DND-41 (cell line): ENCODE measurements at regions not wholly inside any gene's neighbourhood (a gene's known extent, or its start where the extent isn't known, plus 50 kb on each side); places are given as distances from the start of the nearest gene placed in this dataset.
"Not testable (repeated sequence)": the region's sequence is repeated elsewhere in the genome, so short reads cannot be mapped to it uniquely, and the experiment has no call there.

Experiments
- ATAC-seq: fragments of 200-7000 bp; cut with Tn5 transposase; 3 replicates; pipeline ENCODE4 v1.9.1; 2021; ENCODE audit warnings: low read depth; ENCODE audit not compliant: insufficient read depth
- DNase-seq: peaks from one replicate; pipeline ENCODE4 v3.0.0-alpha.2; 2020
- H2AFZ ChIP-seq: 2 replicates; pipeline ENCODE4 v1.6.0; 2012; ENCODE audit warnings: low read depth, low read length
- H3K27ac ChIP-seq: 2 replicates; pipeline ENCODE4 v1.5.1; 2012; ENCODE audit warnings: low read length, inconsistent platforms
- H3K27me3 ChIP-seq: fragments of 200-600 bp; sonication (generic); 2 replicates; pipeline ENCODE4 v1.6.0; 2012; ENCODE audit warnings: low read length, mild to moderate bottlenecking, inconsistent platforms; ENCODE audit not compliant: insufficient read depth, poor library complexity
- H3K36me3 ChIP-seq: 2 replicates; pipeline ENCODE4 v1.5.1; 2012; ENCODE audit warnings: low read length, inconsistent platforms; ENCODE audit not compliant: insufficient read depth
- H3K4me1 ChIP-seq: 2 replicates; pipeline ENCODE4 v1.5.1; 2012; ENCODE audit warnings: mild to moderate bottlenecking, low read length; ENCODE audit not compliant: insufficient read depth
- H3K4me2 ChIP-seq: 2 replicates; pipeline ENCODE4 v1.6.0; 2012; ENCODE audit warnings: mild to moderate bottlenecking, moderate library complexity, low read length, inconsistent platforms; ENCODE audit not compliant: insufficient read depth
- H3K4me3 ChIP-seq, 2 experiments: fragments of 200-600 bp in 1 of 2; shearing (Covaris generic) in 1 of 2; 2 replicates each; pipeline ENCODE4 v1.5.1; 2012 to 2016; ENCODE audit warnings: inconsistent platforms in 2 of 2, low read length in 2 of 2, mild to moderate bottlenecking in 2 of 2, low read depth in 1 of 2, moderate library complexity in 1 of 2
- H3K79me2 ChIP-seq: 2 replicates; pipeline ENCODE4 v1.6.0; 2012; ENCODE audit warnings: low read length, inconsistent platforms; ENCODE audit not compliant: insufficient read depth
- H3K9ac ChIP-seq: 2 replicates; pipeline ENCODE4 v1.6.0; 2012; ENCODE audit warnings: low read depth, mild to moderate bottlenecking, inconsistent platforms, low read length, moderate library complexity
- H3K9me3 ChIP-seq: 2 replicates; pipeline ENCODE4 v1.5.1; 2012; ENCODE audit warnings: low read length, moderate library complexity, mild to moderate bottlenecking, inconsistent platforms; ENCODE audit not compliant: insufficient read depth, severe bottlenecking
- H4K20me1 ChIP-seq: 2 replicates; pipeline ENCODE4 v1.6.0; 2012; ENCODE audit warnings: low read length; ENCODE audit not compliant: insufficient read depth
- EZH2 ChIP-seq: IDR thresholded peaks from 3 replicates; pipeline ENCODE4 v1.6.1; 2012; ENCODE audit warnings: borderline replicate concordance, low read depth, mild to moderate bottlenecking, moderate library complexity, low read length, inconsistent platforms; ENCODE audit not compliant: severe bottlenecking
- TF ChIP-seq, protein P1 (sequence below): IDR thresholded peaks from 2 replicates; pipeline ENCODE4 v1.5.1; 2012; ENCODE audit warnings: borderline replicate concordance, low read length, moderate library complexity, mild to moderate bottlenecking; ENCODE audit not compliant: poor library complexity, severe bottlenecking; ENCODE audit errors: extremely low read depth

DNA sequence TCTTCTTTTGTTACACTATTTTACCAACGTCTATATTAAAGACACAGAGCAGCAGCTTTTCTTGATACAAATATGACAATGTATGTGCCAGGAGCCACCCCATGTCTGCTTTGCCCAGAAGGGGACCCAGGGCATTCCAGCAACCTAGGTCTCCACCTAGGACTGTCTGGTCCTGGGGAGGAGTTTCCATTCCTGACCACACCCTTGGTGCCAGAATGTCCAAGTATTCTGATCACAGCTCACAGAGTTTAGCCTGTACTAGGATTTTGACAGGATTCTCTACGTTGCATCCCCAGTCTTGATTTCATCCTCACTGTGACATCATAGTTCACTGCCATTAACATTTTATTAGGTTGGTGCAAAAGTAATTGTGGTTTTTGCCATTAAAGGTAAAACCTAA is 224.7 kb downstream of the SREK1 start:
- H3K36me3 ChIP-seq, result no peaks in the 10 kb centered on the region
- no peak for TF ChIP-seq EZH2
- TF ChIP-seq, protein P1, sequence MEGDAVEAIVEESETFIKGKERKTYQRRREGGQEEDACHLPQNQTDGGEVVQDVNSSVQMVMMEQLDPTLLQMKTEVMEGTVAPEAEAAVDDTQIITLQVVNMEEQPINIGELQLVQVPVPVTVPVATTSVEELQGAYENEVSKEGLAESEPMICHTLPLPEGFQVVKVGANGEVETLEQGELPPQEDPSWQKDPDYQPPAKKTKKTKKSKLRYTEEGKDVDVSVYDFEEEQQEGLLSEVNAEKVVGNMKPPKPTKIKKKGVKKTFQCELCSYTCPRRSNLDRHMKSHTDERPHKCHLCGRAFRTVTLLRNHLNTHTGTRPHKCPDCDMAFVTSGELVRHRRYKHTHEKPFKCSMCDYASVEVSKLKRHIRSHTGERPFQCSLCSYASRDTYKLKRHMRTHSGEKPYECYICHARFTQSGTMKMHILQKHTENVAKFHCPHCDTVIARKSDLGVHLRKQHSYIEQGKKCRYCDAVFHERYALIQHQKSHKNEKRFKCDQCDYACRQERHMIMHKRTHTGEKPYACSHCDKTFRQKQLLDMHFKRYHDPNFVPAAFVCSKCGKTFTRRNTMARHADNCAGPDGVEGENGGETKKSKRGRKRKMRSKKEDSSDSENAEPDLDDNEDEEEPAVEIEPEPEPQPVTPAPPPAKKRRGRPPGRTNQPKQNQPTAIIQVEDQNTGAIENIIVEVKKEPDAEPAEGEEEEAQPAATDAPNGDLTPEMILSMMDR, result no peak
- no peak overlapping the region for H3K27ac ChIP-seq
- no peak overlapping the region for H2AFZ ChIP-seq
- no peak overlapping the region for H3K4me2 ChIP-seq
- no peak overlapping the region for H3K9ac ChIP-seq
- no peaks in the 10 kb centered on the region for H4K20me1 ChIP-seq
- H3K9me3 ChIP-seq, result no peaks in the 10 kb centered on the region
- H3K79me2 ChIP-seq, result no peaks in the 10 kb centered on the region
- H3K4me3 ChIP-seq, result no peak overlapping the region
- no peak for DNase-seq
- no peak for ATAC-seq
- H3K4me1 ChIP-seq, result no peaks in the 10 kb centered on the region
- no peaks in the 10 kb centered on the region for H3K27me3 ChIP-seq

DNA sequence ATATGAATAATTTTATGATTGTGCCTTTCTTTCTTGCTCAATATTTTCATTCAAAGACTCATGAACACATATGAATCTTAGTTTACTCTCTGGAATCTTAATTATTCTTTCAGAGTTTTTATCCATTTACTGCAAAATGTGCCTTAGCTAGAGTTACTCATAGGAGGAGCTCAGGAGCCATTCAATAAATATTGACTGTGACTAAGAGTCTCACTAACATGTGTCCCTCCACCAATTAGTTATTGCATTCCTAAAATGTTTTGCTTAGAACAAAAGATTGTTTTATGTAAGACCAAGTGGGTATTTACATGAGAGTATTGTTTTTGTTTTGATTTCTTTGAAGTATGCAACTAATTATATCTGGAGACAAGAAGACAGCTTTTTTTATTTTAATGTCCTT is 218.4 kb upstream of the MAST4 start:
- Histone ChIP-seq H3K4me1 (peaks cover 4% of the 10 kb centered on the region), H4K20me1 (no peaks in the 10 kb centered on the region), H3K79me2 (no peaks in the 10 kb centered on the region), H3K36me3 (no peaks in the 10 kb centered on the region), H3K4me2 (no peak overlapping the region), H2AFZ (no peak overlapping the region), H3K27ac (no peak overlapping the region), H3K27me3 (no peaks in the 10 kb centered on the region), H3K4me3 (no peak overlapping the region), H3K9ac (no peak overlapping the region), H3K9me3 (peaks cover 11% of the 10 kb centered on the region)
- ATAC-seq (no peak), DNase-seq (no peak)
- no peak for TF ChIP-seq EZH2
- TF ChIP-seq, protein P1, result no peak

DNA sequence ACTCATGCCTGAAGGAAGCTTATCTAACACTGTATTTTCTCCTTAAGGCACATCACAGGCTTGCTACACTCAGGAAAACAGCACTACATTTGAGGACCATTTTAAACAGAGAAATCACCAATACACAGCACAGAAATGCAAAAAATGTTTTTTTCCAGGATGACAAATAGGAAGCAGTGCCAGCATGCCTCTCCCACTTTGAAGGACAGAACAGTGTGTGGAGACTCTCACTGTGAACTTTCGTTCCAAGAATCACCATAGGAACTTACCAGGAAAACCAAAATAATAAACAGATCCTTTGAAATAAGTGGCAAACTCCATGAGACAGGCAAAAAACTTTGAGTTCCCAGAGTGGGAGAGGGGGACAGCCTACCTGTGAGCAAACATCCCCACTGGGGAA is 217.8 kb upstream of the MAST4 start:
- no peak overlapping the region for H3K4me3 ChIP-seq
- H3K27ac ChIP-seq, result no peak overlapping the region
- DNase-seq, result no peak
- no peaks in the 10 kb centered on the region for H3K27me3 ChIP-seq
- H2AFZ ChIP-seq, result no peak overlapping the region
- H3K4me1 ChIP-seq, result peaks cover 4% of the 10 kb centered on the region
- no peak for TF ChIP-seq EZH2
- TF ChIP-seq, protein P1, result no peak
- ATAC-seq, result no peak
- H3K9ac ChIP-seq, result no peak overlapping the region
- H3K36me3 ChIP-seq, result no peaks in the 10 kb centered on the region
- H4K20me1 ChIP-seq, result no peaks in the 10 kb centered on the region
- peaks cover 11% of the 10 kb centered on the region for H3K9me3 ChIP-seq
- H3K4me2 ChIP-seq, result no peak overlapping the region
- no peaks in the 10 kb centered on the region for H3K79me2 ChIP-seq

DNA sequence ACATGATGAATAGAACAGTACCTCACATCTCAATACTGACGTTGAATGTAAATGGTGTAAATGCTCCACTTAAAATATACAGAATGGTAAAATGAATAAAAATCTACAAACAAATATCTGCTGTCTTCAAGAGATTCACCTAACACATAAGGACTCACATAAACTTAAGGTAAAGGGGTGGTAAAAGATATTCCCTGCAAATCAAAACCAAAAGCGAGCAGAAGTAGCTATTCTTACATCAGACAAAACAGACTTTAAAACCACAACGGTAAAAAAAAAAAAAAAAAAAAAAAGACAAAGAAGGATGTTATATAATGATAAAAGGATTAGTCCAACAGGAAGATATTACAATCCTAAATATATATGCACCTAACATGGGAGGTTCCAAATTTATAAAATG is 214.0 kb upstream of the MAST4 start:
- Histone ChIP-seq H3K36me3 (no peaks in the 10 kb centered on the region), H2AFZ (no peak overlapping the region; the same call in 1 of the 2 replicates), H3K4me2 (no peak overlapping the region), H3K9ac (no peak overlapping the region), H3K4me1 (peaks cover 4% of the 10 kb centered on the region), H3K27ac (peak overlapping the region; percentile 56; the same call in 1 of the 2 replicates), H3K9me3 (peaks cover 11% of the 10 kb centered on the region), H3K4me3 (no peak overlapping the region), H3K27me3 (no peaks in the 10 kb centered on the region), H3K79me2 (no peaks in the 10 kb centered on the region), H4K20me1 (no peaks in the 10 kb centered on the region)
- DNase-seq (no peak), ATAC-seq (peak; percentile 73)
- TF ChIP-seq EZH2, result no peak
- TF ChIP-seq, protein P1, result no peak

DNA sequence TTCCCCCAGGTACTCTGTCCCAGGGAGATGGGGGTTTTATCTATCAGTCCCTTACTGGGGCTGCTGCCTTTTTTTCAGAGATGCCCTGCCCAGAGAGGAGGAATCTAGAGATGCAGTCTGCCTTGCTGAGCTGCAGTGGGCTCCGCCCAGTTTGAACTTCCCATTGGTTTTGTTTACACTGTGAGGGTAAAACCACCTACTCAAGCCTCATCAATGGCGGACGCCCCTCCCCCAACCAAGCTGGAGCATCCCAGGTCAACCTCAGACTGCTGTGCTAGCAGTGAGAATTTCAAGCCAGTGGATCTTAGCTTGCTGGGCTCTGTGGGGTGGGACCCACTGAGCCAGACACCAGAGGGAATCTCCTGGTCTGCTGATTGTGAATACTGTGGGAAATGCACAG is 191.0 kb upstream of the MAST4 start:
- ATAC-seq, H3K4me1 ChIP-seq: not testable (repeated sequence)
- peak; percentile 7 for DNase-seq

More for the DNA sequence above, 191.0 kb upstream of the MAST4 start:
- H3K9ac ChIP-seq, H3K27ac ChIP-seq, H3K79me2 ChIP-seq, H3K4me2 ChIP-seq, H3K36me3 ChIP-seq, H3K9me3 ChIP-seq, H4K20me1 ChIP-seq, H2AFZ ChIP-seq, H3K4me3 ChIP-seq, H3K27me3 ChIP-seq: not testable (repeated sequence)
